DND-41 (cell line): ENCODE measurements at regions not wholly inside any gene's neighbourhood (a gene's known extent, or its start where the extent isn't known, plus 50 kb on each side); places are given as distances from the start of the nearest gene placed in this dataset.
"Not testable (repeated sequence)": the region's sequence is repeated elsewhere in the genome, so short reads cannot be mapped to it uniquely, and the experiment has no call there.

Source experiments
- ATAC-seq: fragments of 200-7000 bp; cut with Tn5 transposase; 3 replicates; pipeline ENCODE4 v1.9.1; 2021; ENCODE audit warnings: low read depth; ENCODE audit not compliant: insufficient read depth
- DNase-seq: peaks from one replicate; pipeline ENCODE4 v3.0.0-alpha.2; 2020
- H2AFZ ChIP-seq: 2 replicates; pipeline ENCODE4 v1.6.0; 2012; ENCODE audit warnings: low read depth, low read length
- H3K27ac ChIP-seq: 2 replicates; pipeline ENCODE4 v1.5.1; 2012; ENCODE audit warnings: low read length, inconsistent platforms
- H3K27me3 ChIP-seq: fragments of 200-600 bp; sonication (generic); 2 replicates; pipeline ENCODE4 v1.6.0; 2012; ENCODE audit warnings: low read length, mild to moderate bottlenecking, inconsistent platforms; ENCODE audit not compliant: insufficient read depth, poor library complexity
- H3K36me3 ChIP-seq: 2 replicates; pipeline ENCODE4 v1.5.1; 2012; ENCODE audit warnings: low read length, inconsistent platforms; ENCODE audit not compliant: insufficient read depth
- H3K4me1 ChIP-seq: 2 replicates; pipeline ENCODE4 v1.5.1; 2012; ENCODE audit warnings: mild to moderate bottlenecking, low read length; ENCODE audit not compliant: insufficient read depth
- H3K4me2 ChIP-seq: 2 replicates; pipeline ENCODE4 v1.6.0; 2012; ENCODE audit warnings: mild to moderate bottlenecking, moderate library complexity, low read length, inconsistent platforms; ENCODE audit not compliant: insufficient read depth
- H3K4me3 ChIP-seq, 2 experiments: fragments of 200-600 bp in 1 of 2; shearing (Covaris generic) in 1 of 2; 2 replicates each; pipeline ENCODE4 v1.5.1; 2012 to 2016; ENCODE audit warnings: inconsistent platforms in 2 of 2, low read length in 2 of 2, mild to moderate bottlenecking in 2 of 2, low read depth in 1 of 2, moderate library complexity in 1 of 2
- H3K79me2 ChIP-seq: 2 replicates; pipeline ENCODE4 v1.6.0; 2012; ENCODE audit warnings: low read length, inconsistent platforms; ENCODE audit not compliant: insufficient read depth
- H3K9ac ChIP-seq: 2 replicates; pipeline ENCODE4 v1.6.0; 2012; ENCODE audit warnings: low read depth, mild to moderate bottlenecking, inconsistent platforms, low read length, moderate library complexity
- H3K9me3 ChIP-seq: 2 replicates; pipeline ENCODE4 v1.5.1; 2012; ENCODE audit warnings: low read length, moderate library complexity, mild to moderate bottlenecking, inconsistent platforms; ENCODE audit not compliant: insufficient read depth, severe bottlenecking
- H4K20me1 ChIP-seq: 2 replicates; pipeline ENCODE4 v1.6.0; 2012; ENCODE audit warnings: low read length; ENCODE audit not compliant: insufficient read depth
- EZH2 ChIP-seq: IDR thresholded peaks from 3 replicates; pipeline ENCODE4 v1.6.1; 2012; ENCODE audit warnings: borderline replicate concordance, low read depth, mild to moderate bottlenecking, moderate library complexity, low read length, inconsistent platforms; ENCODE audit not compliant: severe bottlenecking
- TF ChIP-seq, protein P1 (sequence below): IDR thresholded peaks from 2 replicates; pipeline ENCODE4 v1.5.1; 2012; ENCODE audit warnings: borderline replicate concordance, low read length, moderate library complexity, mild to moderate bottlenecking; ENCODE audit not compliant: poor library complexity, severe bottlenecking; ENCODE audit errors: extremely low read depth

GRCh38 chr5:83800201-83800600 is 79.5 kb upstream of the HAPLN1 start:
- Histone ChIP-seq H3K4me1 (no peaks in the 10 kb centered on the region), H3K36me3 (no peaks in the 10 kb centered on the region), H3K27me3 (no peaks in the 10 kb centered on the region), H2AFZ (no peak overlapping the region), H3K79me2 (no peaks in the 10 kb centered on the region), H4K20me1 (no peaks in the 10 kb centered on the region), H3K4me3 (no peak overlapping the region), H3K9ac (no peak overlapping the region), H3K4me2 (no peak overlapping the region), H3K27ac (no peak overlapping the region), H3K9me3 (no peaks in the 10 kb centered on the region)
- no peak for DNase-seq
- no peak for TF ChIP-seq EZH2
- TF ChIP-seq, protein P1, sequence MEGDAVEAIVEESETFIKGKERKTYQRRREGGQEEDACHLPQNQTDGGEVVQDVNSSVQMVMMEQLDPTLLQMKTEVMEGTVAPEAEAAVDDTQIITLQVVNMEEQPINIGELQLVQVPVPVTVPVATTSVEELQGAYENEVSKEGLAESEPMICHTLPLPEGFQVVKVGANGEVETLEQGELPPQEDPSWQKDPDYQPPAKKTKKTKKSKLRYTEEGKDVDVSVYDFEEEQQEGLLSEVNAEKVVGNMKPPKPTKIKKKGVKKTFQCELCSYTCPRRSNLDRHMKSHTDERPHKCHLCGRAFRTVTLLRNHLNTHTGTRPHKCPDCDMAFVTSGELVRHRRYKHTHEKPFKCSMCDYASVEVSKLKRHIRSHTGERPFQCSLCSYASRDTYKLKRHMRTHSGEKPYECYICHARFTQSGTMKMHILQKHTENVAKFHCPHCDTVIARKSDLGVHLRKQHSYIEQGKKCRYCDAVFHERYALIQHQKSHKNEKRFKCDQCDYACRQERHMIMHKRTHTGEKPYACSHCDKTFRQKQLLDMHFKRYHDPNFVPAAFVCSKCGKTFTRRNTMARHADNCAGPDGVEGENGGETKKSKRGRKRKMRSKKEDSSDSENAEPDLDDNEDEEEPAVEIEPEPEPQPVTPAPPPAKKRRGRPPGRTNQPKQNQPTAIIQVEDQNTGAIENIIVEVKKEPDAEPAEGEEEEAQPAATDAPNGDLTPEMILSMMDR, result no peak
- no peak for ATAC-seq

DNA sequence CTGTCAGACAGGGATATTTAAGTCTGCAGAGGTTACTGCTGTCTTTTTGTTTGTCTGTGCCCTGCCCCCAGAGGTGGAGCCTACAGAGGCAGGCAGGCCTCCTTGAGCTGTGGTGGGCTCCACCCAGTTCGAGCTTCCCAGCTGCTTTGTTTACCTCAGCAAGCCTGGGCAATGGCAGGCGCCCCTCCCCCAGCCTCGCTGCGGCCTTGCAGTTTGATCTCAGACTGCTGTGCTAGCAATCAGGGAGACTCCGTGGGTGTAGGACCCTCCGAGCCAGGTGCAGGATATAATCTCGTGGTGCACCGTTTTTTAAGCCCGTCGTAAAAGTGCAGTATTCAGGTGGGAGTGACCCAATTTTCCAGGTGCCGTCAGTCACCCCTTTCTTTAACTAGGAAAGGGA is 78.4 kb upstream of the HAPLN1 start:
- H3K9ac ChIP-seq, H3K27me3 ChIP-seq, ATAC-seq, H3K9me3 ChIP-seq, H2AFZ ChIP-seq, H3K4me3 ChIP-seq, H3K27ac ChIP-seq, H3K4me1 ChIP-seq, H3K4me2 ChIP-seq, H4K20me1 ChIP-seq, H3K36me3 ChIP-seq, H3K79me2 ChIP-seq: not testable (repeated sequence)
- DNase-seq, result peak; percentile 8

- H4K20me1 ChIP-seq, result no peaks in the 10 kb centered on the region
- H3K9me3 ChIP-seq, result no peaks in the 10 kb centered on the region
- H3K4me3 ChIP-seq, result no peak overlapping the region
- H3K79me2 ChIP-seq, result no peaks in the 10 kb centered on the region
- ATAC-seq (no peak), DNase-seq (no peak)
- TF ChIP-seq EZH2, result no peak
- TF ChIP-seq, protein P1, result no peak
- no peak overlapping the region for H3K27ac ChIP-seq
- H3K36me3 ChIP-seq, result no peaks in the 10 kb centered on the region
- no peaks in the 10 kb centered on the region for H3K27me3 ChIP-seq
- no peak overlapping the region for H3K4me2 ChIP-seq
- H2AFZ ChIP-seq, result no peak overlapping the region
- no peak overlapping the region for H3K9ac ChIP-seq
- no peaks in the 10 kb centered on the region for H3K4me1 ChIP-seq
Observed at GRCh38 chr5:83789371-83789770, 68.7 kb upstream of the HAPLN1 start.

DNA sequence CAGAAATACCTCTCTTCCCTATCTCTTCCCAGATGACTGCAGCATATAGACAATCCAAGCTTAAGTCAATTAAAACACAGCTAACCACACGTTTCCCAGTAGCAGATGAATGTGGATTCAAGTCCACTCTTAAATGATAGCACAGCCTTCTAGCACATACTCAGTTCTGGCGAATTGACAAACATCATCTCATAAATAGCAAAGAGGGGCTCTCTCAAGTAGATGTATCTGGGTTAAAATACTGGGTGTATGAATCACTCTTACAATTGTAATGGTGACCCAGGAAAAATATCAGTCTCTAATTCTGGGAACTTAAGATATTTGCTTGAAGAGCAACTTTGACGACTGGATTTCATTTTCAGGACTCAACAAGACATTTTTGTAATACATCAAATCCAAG is 67.0 kb upstream of the HAPLN1 start:
- Histone ChIP-seq H4K20me1 (no peaks in the 10 kb centered on the region), H3K36me3 (no peaks in the 10 kb centered on the region), H3K9me3 (no peaks in the 10 kb centered on the region), H3K4me1 (no peaks in the 10 kb centered on the region), H3K4me2 (no peak overlapping the region), H3K79me2 (no peaks in the 10 kb centered on the region), H3K27me3 (no peaks in the 10 kb centered on the region), H2AFZ (no peak overlapping the region), H3K27ac (no peak overlapping the region), H3K4me3 (no peak overlapping the region), H3K9ac (no peak overlapping the region)
- no peak for TF ChIP-seq EZH2
- TF ChIP-seq, protein P1, result no peak
- DNase-seq (no peak), ATAC-seq (no peak)
